ENCODE measurements at regions not wholly inside any gene's neighbourhood (a gene's known extent, or its start where the extent isn't known, plus 50 kb on each side); places are given as distances from the start of the nearest gene placed in this dataset.
"Not testable (repeated sequence)": the region's sequence is repeated elsewhere in the genome, so short reads cannot be mapped to it uniquely, and the experiment has no call there.

DNA sequence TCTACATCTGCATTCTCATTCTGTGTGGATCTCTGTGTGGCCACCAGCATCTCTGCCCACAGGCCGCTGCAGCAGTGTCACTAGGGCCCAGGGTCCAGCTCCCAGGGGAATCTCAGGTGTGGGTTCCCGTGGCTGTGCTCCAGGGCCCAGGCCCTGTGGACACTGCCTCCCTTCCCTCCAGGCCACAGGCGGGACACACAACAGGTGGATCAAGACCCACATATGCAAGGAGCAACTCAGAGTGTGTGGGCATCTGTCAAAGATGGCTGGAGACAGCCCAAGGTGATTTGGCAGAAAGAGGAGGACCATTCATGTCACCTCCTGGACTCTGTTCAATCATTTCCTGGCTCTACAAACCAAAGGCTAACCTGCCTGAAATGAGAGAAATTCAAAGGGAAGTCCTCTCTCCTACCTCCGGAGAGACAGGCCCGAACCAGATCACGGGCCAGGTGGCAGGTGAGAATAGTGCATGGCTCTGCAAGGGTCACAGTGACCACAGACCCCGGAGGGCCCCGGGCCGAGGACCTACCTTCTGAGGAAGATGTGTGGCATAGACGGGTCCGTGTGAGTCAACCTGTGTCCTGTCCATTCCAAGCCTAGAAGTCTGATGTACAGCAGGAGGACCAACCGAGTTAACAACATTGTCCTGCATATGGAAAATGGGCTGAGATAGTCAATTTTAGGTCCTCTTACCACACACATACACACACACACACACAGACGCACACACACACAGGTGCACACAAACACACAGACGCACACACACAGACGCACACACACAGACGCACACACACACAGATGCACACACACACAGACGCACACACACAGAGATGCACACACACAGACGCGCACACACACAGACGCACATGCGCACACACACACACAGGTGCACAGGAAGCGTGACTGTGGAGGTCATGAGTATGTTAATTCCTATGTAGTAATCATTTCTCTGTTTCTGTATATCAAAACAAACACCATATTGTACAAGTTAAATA lies 1068.5 kb downstream of the BRD1 start:
- TF ChIP-seq, protein P1, sequence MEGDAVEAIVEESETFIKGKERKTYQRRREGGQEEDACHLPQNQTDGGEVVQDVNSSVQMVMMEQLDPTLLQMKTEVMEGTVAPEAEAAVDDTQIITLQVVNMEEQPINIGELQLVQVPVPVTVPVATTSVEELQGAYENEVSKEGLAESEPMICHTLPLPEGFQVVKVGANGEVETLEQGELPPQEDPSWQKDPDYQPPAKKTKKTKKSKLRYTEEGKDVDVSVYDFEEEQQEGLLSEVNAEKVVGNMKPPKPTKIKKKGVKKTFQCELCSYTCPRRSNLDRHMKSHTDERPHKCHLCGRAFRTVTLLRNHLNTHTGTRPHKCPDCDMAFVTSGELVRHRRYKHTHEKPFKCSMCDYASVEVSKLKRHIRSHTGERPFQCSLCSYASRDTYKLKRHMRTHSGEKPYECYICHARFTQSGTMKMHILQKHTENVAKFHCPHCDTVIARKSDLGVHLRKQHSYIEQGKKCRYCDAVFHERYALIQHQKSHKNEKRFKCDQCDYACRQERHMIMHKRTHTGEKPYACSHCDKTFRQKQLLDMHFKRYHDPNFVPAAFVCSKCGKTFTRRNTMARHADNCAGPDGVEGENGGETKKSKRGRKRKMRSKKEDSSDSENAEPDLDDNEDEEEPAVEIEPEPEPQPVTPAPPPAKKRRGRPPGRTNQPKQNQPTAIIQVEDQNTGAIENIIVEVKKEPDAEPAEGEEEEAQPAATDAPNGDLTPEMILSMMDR (conservative IDR thresholded peaks at IDR 0.05; ENCODE audit: low read depth, low read length): no peak
- DNase-seq (ENCODE audit: low read depth): no peak
- no peak overlapping the region for H3K4me3 ChIP-seq (ENCODE audit: low read depth, low read length)

DNA sequence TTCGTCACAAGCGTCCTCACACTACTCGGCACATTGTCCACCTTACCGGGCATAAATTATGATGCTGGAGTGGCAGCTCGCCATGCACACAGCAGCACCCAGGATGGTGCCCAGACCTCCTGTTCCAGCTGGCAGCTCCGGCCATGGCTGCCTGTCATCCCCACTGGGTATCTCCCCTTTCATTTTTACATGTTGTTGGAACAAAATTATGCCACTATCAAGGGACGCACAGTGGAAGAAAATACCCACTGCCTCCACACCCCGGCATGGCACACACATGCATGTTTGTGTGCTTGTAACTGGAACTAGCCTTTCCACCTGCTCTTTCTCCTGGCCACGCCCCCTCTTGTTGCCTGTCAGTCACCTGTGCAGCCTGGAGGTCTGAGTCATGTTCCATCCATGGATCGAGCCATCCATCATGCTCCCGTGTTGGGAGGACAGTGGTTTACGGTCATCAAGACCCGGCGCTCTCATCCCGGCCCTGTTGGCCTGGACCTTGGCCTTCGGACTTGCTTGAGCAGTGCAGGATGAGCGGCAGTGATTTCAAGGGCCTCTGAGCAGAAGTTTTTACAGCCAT lies 1069.6 kb downstream of the BRD1 start:
- TF ChIP-seq, protein P1 (conservative IDR thresholded peaks at IDR 0.05; ENCODE audit: low read depth, low read length): no peak
- no peak for DNase-seq (ENCODE audit: low read depth)
- no peak overlapping the region for H3K4me3 ChIP-seq (ENCODE audit: low read depth, low read length)

DNA sequence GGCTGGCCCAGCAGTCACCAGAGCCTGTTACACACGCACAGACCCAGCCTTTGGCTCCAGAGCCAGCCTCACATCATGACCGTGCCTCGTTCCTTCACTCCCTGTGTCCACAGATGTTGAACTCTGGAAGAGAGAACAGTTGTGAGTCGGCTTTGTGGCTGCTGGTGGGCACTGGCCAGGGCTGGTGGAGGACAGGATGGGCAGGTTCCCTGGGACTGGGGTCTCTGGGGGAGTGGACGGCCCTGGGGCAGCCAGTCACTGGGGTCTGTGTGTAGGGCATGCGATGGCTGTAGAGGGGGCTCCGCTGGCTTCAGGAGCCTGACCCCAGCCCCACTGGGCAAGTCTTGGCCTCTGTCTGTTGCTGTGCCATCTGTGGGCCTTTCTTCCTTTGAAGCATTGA lies 1070.1 kb downstream of the BRD1 start:
- TF ChIP-seq, protein P1 (conservative IDR thresholded peaks at IDR 0.05; ENCODE audit: low read depth, low read length): no peak
- no peak overlapping the region for H3K4me3 ChIP-seq (ENCODE audit: low read depth, low read length)
- DNase-seq (ENCODE audit: low read depth): no peak

DNA sequence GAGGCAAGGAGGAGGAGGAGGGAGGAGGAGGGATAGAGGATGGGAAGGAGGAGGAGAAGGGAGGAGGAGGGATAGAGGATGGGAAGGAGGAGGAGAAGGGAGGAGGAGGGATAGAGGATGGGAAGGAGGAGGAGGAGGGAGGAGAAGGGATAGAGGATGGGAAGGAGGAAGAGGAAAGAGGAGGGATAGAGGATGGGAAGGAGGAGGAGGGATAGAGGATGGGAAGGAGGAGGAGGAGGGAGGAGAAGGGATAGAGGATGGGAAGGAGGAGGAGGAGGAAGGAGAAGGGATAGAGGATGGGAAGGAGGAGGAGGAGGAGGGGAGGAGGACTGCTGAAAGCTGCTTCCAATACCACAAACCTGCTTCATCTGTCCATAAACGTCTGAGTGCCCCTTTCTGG lies 1070.5 kb downstream of the BRD1 start:
- not testable (repeated sequence) for H3K4me3 ChIP-seq (ENCODE audit: low read depth, low read length); DNase-seq (ENCODE audit: low read depth)

DNA sequence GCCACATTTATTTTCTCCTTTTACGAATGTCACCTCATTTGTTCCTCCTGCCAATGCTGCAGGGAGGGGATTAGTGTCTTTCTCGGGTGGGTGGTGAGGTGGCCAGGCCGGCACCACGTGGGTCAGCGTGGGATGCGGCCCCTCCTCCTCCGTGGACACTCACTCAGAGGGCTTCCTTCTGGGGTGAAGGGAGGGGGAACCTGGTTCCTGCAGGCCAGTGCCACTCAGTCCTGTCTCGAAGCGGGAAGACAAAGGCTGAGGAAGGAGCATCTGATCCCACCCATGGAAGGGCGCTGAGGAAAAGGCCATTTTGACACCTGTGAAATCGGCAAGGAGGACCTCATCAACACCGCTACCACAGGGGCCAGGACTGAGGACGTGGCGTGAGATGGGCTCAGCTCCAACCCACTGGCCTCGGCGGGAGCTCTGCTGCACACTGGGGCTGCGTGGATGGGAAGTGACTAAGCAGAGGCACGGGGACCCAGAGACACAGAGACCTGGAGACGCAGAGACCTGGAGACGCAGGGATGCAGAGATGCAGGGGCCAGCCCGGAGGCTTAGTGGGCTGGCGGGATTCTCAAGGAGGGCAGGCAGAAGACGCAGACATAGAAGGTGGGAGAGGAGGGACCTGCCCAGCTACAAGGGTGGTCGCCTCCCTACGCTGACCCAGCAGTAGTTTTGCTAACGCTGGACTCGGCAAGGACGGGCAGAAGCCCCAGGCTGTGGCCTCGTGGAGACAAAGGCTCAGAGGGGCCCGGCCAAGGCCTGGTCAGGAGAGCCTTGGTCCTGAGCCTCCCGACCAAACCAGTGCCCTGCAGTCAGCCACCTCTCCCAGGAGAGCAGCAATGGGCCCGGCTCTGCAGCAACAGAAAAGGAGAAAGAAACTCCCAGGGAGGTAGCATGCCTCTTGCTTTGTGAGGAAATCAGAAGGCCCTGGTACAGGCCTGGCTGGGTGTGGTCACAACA lies 1071.2 kb downstream of the BRD1 start:
- H3K4me3 ChIP-seq (ENCODE audit: low read depth, low read length): no peak overlapping the region
- TF ChIP-seq, protein P1 (conservative IDR thresholded peaks at IDR 0.05; ENCODE audit: low read depth, low read length): no peak
- DNase-seq (ENCODE audit: low read depth): no peak

DNA sequence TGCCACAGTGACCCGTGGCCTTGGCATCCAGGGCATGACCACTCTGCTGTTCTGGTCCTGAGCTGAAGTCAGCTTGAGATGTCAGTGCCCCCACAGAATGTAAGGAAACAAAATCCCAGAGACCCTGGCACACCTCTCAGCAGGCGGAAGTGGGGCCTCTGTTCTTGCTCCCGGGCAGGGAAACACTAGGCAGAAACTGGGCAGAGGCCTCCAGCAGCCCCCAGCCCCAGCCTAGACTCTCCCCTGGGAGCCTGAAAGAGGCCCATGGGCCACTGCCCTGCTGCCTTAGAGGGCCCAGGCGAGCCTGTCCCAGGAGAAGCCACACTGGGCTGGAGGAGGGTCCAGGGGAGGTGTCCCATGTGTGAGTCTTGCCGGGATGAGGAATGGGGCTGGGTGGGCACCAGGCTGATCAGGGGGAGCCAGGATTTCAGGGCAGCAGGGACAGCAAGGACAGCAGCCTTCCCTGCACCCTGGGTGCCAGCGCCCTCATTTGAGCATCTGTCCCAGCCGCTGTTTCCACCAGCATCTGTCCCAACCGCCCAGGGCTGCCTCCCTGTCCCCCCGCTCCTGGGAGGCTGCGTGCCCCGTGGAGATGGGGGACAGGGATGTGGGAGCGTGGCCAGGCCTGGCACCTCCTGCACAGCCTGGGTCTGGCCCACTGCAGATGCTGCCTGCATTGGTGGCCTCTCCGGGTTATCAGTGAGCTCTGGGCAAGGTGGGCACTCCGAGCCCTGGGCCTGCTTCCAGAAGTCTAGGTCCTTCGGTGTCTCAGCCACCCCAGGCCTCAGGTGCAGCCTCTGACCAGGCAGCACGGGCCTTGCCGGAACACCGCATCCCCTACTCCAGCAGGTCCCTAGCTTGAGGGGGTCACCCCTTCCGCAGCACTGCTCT lies 1072.4 kb downstream of the BRD1 start:
- no peak overlapping the region for H3K4me3 ChIP-seq (ENCODE audit: low read depth, low read length)
- no peak for DNase-seq (ENCODE audit: low read depth)
- TF ChIP-seq, protein P1 (conservative IDR thresholded peaks at IDR 0.05; ENCODE audit: low read depth, low read length): no peak
